PC-3 (cell line): ENCODE measurements at regions not wholly inside any gene's neighbourhood (a gene's known extent, or its start where the extent isn't known, plus 50 kb on each side); places are given as distances from the start of the nearest gene placed in this dataset.
"Not testable (repeated sequence)": the region's sequence is repeated elsewhere in the genome, so short reads cannot be mapped to it uniquely, and the experiment has no call there.

ENCODE experiments used
- ATAC-seq: fragments of 200-7000 bp; cut with Tn5 transposase; 2 replicates; pipeline ENCODE4 v1.9.1; 2020; ENCODE audit warnings: mild to moderate bottlenecking, moderate library complexity
- BruUV-seq: library from RNA; stranded (reverse); fragments of 400-500 nt; replicated peaks from 2 replicates; lab custom pipeline; 2021; lab: Mats Ljungman, UMichigan
- CTCF ChIA-PET: fragments of 300-600 bp; sonication (Branson Sonifier 250); formaldehyde crosslinking; loops from one replicate; lab custom pipeline; 2022; ENCODE audit warnings: antibody characterized with exemption; lab: Charles Lee
- POLR2A ChIA-PET: fragments of 300-600 bp; sonication (Branson Sonifier 250); formaldehyde crosslinking; loops from one replicate; lab custom pipeline; 2022; ENCODE audit warnings: antibody characterized with exemption; ENCODE audit not compliant: unreplicated experiment; lab: Charles Lee
- DNase-seq: peaks from one replicate; pipeline ENCODE4 v3.0.0-alpha.2; 2015
- H2AFZ ChIP-seq: fragments of 300-600 bp; sonication (generic); 2 replicates; pipeline ENCODE4 v1.6.0; 2016; ENCODE audit warnings: antibody characterized with exemption, low read length
- H3F3A ChIP-seq: fragments of 300-600 bp; sonication (generic); one replicate; pipeline ENCODE4 v1.6.0; 2017; ENCODE audit warnings: antibody characterized with exemption, low read length, control low read depth, mild to moderate bottlenecking; ENCODE audit not compliant: unreplicated experiment
- H3K27ac ChIP-seq: fragments of 300-600 bp; sonication (generic); 2 replicates; pipeline ENCODE4 v1.5.1; 2016; ENCODE audit warnings: mild to moderate bottlenecking, low read length
- H3K27me3 ChIP-seq: fragments of 300-600 bp; sonication (generic); 2 replicates; pipeline ENCODE4 v1.6.1; 2016; ENCODE audit warnings: low read length, mixed read lengths
- H3K36me3 ChIP-seq: fragments of 300-600 bp; sonication (generic); 2 replicates; pipeline ENCODE4 v1.6.1; 2016; ENCODE audit warnings: low read depth, mixed run types, low read length, mixed read lengths
- H3K4me1 ChIP-seq: fragments of 300-600 bp; sonication (generic); 2 replicates; pipeline ENCODE4 v1.5.1; 2016; ENCODE audit warnings: low read length; ENCODE audit not compliant: insufficient read depth
- H3K4me2 ChIP-seq: fragments of 300-600 bp; sonication (generic); 2 replicates; pipeline ENCODE4 v1.6.0; 2016; ENCODE audit warnings: low read length
- H3K4me3 ChIP-seq: fragments of 300-600 bp; sonication (generic); 2 replicates; pipeline ENCODE4 v1.5.1; 2016; ENCODE audit warnings: mild to moderate bottlenecking, low read length, mixed read lengths
- H3K79me2 ChIP-seq: fragments of 300-600 bp; sonication (generic); 2 replicates; pipeline ENCODE4 v1.6.1; 2017; ENCODE audit warnings: low read length, mixed read lengths
- H3K9ac ChIP-seq: fragments of 300-600 bp; sonication (generic); 2 replicates; pipeline ENCODE4 v1.6.0; 2016; ENCODE audit warnings: mild to moderate bottlenecking, low read length
- H3K9me2 ChIP-seq: fragments of 300-600 bp; sonication (generic); replicated peaks from 2 replicates; pipeline ENCODE4 v1.6.1; 2016; ENCODE audit warnings: mixed run types, low read length, mixed read lengths
- H3K9me3 ChIP-seq: fragments of 300-600 bp; sonication (generic); 2 replicates; pipeline ENCODE4 v1.6.1; 2016; ENCODE audit warnings: low read length, mixed read lengths
- H4K20me1 ChIP-seq: fragments of 300-600 bp; sonication (generic); 2 replicates; pipeline ENCODE4 v1.6.1; 2016; ENCODE audit warnings: low read length, mixed read lengths
- CTCF ChIP-seq: fragments of 300-600 bp; sonication (generic); conservative IDR thresholded peaks from 2 replicates; pipeline ENCODE4 v1.5.1; 2017; ENCODE audit warnings: antibody characterized with exemption, low read depth, mild to moderate bottlenecking, low read length
- EZH2 ChIP-seq: fragments of 300-600 bp; sonication (generic); IDR thresholded peaks from one replicate; pipeline ENCODE4 v1.6.1; 2017; ENCODE audit warnings: antibody characterized with exemption, mild to moderate bottlenecking, low read length; ENCODE audit not compliant: unreplicated experiment
- EZH2phosphoT487 ChIP-seq: fragments of 300-600 bp; sonication (generic); IDR thresholded peaks from 2 replicates; pipeline ENCODE4 v1.6.1; 2018; ENCODE audit warnings: mild to moderate bottlenecking, antibody characterized with exemption, low read length, borderline replicate concordance
- intact Hi-C: fragments of 100-400 bp; cut with micrococcal nuclease; formaldehyde crosslinking; loops from 2 replicates; pipeline ENCODE4 v1.9.0; 2023

GRCh38 chr16:48681520-48681919, 71.5 kb upstream of the N4BP1 start:
- Histone ChIP-seq H3K4me1 (no peaks in the 10 kb centered on the region), H3K79me2 (no peaks in the 10 kb centered on the region), H3K27me3 (peaks cover 13% of the 10 kb centered on the region), H4K20me1 (no peaks in the 10 kb centered on the region), H3K9me2 (no peaks in the 10 kb centered on the region), H3K4me2 (no peak overlapping the region), H3K9ac (no peak overlapping the region), H3K4me3 (no peak overlapping the region), H3K9me3 (no peaks in the 10 kb centered on the region), H2AFZ (no peak overlapping the region), H3K36me3 (no peaks in the 10 kb centered on the region), H3F3A (no peaks in the 10 kb centered on the region), H3K27ac (no peak overlapping the region)
- TF ChIP-seq CTCF (peak; percentile 29; the same call in 1 of the 2 replicates), EZH2 (no peak), EZH2phosphoT487 (no peak)
- ChIA-PET CTCF (no interaction called here), POLR2A (no interaction called here)
- DNase-seq, result no peak
- BruUV-seq, result no TSS peak
- no peak for ATAC-seq
- intact Hi-C loops, result no loop called here

GRCh38 chr16:48680881-48681280, 70.9 kb upstream of the N4BP1 start:
- ATAC-seq (no peak), DNase-seq (no peak)
- ChIA-PET CTCF (no interaction called here), POLR2A (no interaction called here)
- intact Hi-C loops, result no loop called here
- Histone ChIP-seq H3K79me2 (no peaks in the 10 kb centered on the region), H3K4me1 (no peaks in the 10 kb centered on the region), H3K4me3 (no peak overlapping the region), H3K27ac (no peak overlapping the region), H3F3A (no peaks in the 10 kb centered on the region), H2AFZ (no peak overlapping the region), H3K9me3 (no peaks in the 10 kb centered on the region), H3K36me3 (no peaks in the 10 kb centered on the region), H4K20me1 (no peaks in the 10 kb centered on the region), H3K9me2 (no peaks in the 10 kb centered on the region), H3K9ac (no peak overlapping the region), H3K4me2 (no peak overlapping the region), H3K27me3 (peaks cover 13% of the 10 kb centered on the region)
- BruUV-seq, result no TSS peak
- no peak for TF ChIP-seq CTCF
- no peak for TF ChIP-seq EZH2phosphoT487
- no peak for TF ChIP-seq EZH2

GRCh38 chr16:48676836-48677235, 66.9 kb upstream of the N4BP1 start:
- Histone ChIP-seq H4K20me1 (no peaks in the 10 kb centered on the region), H3K36me3 (no peaks in the 10 kb centered on the region), H3K9me2 (no peaks in the 10 kb centered on the region), H3K4me2 (no peak overlapping the region), H3K79me2 (no peaks in the 10 kb centered on the region), H2AFZ (no peak overlapping the region), H3K9me3 (no peaks in the 10 kb centered on the region), H3K27ac (no peak overlapping the region), H3K4me1 (no peaks in the 10 kb centered on the region), H3K27me3 (peaks cover 2% of the 10 kb centered on the region; the same call in 1 of the 2 replicates), H3K4me3 (no peak overlapping the region), H3K9ac (no peak overlapping the region), H3F3A (no peaks in the 10 kb centered on the region)
- ATAC-seq (no peak), DNase-seq (peak; percentile 39)
- ChIA-PET CTCF (no interaction called here), POLR2A (no interaction called here)
- intact Hi-C loops, result no loop called here
- TF ChIP-seq CTCF (no peak), EZH2 (no peak), EZH2phosphoT487 (no peak)
- no TSS peak for BruUV-seq

GRCh38 chr16:48668184-48668583, 58.2 kb upstream of the N4BP1 start:
- H3K4me3 ChIP-seq, H3K36me3 ChIP-seq, ATAC-seq, H3K9ac ChIP-seq, POLR2A ChIA-PET, BruUV-seq, H3F3A ChIP-seq, H4K20me1 ChIP-seq, H3K27ac ChIP-seq, H3K9me2 ChIP-seq, H3K79me2 ChIP-seq, H2AFZ ChIP-seq, CTCF ChIA-PET, DNase-seq, H3K4me1 ChIP-seq, H3K4me2 ChIP-seq, intact Hi-C loops, H3K9me3 ChIP-seq: not testable (repeated sequence)
- H3K27me3 ChIP-seq, result peaks cover 13% of the 10 kb centered on the region; the same call in 1 of the 2 replicates
